ENCODE measurements at regions not wholly inside any gene's neighbourhood (a gene's known extent, or its start where the extent isn't known, plus 50 kb on each side); places are given as distances from the start of the nearest gene placed in this dataset.

- no peak for TF ChIP-seq CTCF (IDR thresholded peaks at IDR 0.05)
- TF ChIP-seq POLR2A (IDR thresholded peaks at IDR 0.05), result no peak
Measured at GRCh38 chr2:144937910-144938709, 418.2 kb upstream of the ZEB2 start.

Data from uterus (tissue), 2 donors.